Suprapubic skin (tissue), 3 donors: ENCODE measurements at regions not wholly inside any gene's neighbourhood (a gene's known extent, or its start where the extent isn't known, plus 50 kb on each side); places are given as distances from the start of the nearest gene placed in this dataset.

Source experiments
- POLR2A ChIP-seq, 2 donors: fragments of 450-650 bp; IDR thresholded peaks; one replicate each; pipeline ENCODE4 v1.6.1; 2017; ENCODE audit warnings: antibody characterized with exemption in 2 of 2, mild to moderate bottlenecking in 2 of 2, moderate library complexity in 2 of 2
- TF ChIP-seq, protein P1 (sequence below), 2 donors: fragments of 200-600 bp in 1 of 2; fragments of 450-650 bp in 1 of 2; sonication (generic) in 1 of 2; IDR thresholded peaks; one replicate each; pipeline ENCODE4 v1.5.1; 2016 to 2019; ENCODE audit warnings: antibody characterized with exemption in 2 of 2, mild to moderate bottlenecking in 1 of 2, moderate library complexity in 1 of 2

DNA sequence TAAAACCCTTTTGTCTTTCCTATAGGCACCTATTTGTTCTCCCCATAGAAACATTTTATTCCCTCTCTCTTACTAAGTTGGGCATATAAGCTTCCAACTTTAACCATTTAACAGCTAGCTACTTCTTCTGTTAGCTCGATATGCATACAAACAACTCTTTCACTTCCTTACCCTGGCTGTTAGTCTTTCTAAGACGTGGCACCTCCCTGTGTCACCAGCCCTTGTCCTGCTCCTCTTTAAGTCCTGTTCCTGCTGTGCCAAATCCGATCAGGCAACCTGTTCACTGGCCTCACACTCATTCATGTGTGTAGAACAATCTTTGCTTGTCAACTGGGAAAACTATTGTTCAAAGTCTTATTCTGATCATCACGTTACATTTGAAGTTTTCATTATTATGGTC lies 1376.1 kb upstream of the TENM4 start:
- TF ChIP-seq, protein P1, sequence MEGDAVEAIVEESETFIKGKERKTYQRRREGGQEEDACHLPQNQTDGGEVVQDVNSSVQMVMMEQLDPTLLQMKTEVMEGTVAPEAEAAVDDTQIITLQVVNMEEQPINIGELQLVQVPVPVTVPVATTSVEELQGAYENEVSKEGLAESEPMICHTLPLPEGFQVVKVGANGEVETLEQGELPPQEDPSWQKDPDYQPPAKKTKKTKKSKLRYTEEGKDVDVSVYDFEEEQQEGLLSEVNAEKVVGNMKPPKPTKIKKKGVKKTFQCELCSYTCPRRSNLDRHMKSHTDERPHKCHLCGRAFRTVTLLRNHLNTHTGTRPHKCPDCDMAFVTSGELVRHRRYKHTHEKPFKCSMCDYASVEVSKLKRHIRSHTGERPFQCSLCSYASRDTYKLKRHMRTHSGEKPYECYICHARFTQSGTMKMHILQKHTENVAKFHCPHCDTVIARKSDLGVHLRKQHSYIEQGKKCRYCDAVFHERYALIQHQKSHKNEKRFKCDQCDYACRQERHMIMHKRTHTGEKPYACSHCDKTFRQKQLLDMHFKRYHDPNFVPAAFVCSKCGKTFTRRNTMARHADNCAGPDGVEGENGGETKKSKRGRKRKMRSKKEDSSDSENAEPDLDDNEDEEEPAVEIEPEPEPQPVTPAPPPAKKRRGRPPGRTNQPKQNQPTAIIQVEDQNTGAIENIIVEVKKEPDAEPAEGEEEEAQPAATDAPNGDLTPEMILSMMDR (IDR thresholded peaks at IDR 0.05): no peak
- TF ChIP-seq POLR2A (IDR thresholded peaks at IDR 0.05): no peak
